GM19239 (cell line): ENCODE measurements at regions not wholly inside any gene's neighbourhood (a gene's known extent, or its start where the extent isn't known, plus 50 kb on each side); places are given as distances from the start of the nearest gene placed in this dataset.
A peak's percentile ranks its signal among the peaks of the same experiment; 100 is the strongest.

ENCODE experiments used
- DNase-seq: peaks from one replicate; pipeline ENCODE4 v3.0.0; 2011; ENCODE audit warnings: low spot score; ENCODE audit not compliant: insufficient read length
- FAIRE-seq: peaks from 2 replicates; lab custom pipeline; 2011; peaks lifted over from hg19 to GRCh38; lab: Jason Lieb, UNC

DNA sequence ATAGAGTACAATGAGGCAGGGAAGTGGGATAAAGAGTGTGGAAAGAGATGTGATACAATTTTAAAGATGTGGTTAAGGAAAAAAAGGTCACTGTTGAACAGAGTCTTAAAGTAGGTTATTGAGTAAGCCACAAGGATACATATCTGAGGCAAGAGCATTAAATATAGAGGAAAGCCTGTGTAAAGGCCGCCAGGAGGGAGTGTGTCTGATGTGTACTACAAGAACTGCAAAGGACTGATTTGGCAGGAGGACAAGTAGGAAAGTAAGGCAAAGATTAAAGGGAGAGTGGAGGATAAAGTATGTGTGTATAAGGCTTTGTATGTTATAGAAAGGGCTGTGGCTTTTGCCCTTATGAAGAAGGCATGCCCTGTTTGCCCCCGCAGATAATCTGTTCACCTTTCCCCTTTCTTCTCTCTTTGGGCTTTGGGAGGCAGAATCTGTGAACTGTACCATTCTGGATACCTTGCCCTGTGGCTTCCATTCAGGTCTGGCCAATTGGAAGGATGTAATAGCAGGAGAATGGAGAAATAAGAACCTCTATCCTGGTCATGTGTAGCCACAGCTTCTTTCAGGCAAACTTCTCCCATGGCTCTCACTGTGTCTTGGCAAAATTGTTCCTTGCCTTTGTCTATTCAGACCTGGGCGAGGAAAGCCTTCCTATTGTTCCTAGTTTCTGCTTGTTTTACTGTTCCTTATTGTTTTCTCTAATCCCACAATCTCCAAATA, 68.9 kb upstream of the FAM47B start:
- FAIRE-seq (no peak), DNase-seq (no peak)

DNA sequence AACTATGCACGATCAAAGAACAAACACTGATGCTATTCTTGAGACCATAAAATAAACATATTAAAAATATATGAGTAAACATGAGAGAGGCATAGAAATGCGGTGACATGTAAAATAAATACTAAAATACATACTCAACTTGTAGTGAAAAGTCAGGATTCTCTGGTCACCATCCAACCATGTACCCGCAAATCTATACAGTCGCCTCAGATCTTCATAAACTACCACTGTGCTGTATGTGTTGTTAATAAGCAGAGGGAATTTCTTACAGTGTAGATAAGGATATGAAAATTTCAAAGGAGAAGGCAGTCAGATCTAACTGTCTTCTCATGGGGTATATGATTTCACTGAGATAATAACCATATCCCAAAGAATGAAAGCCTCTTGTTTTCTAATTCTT, 67.8 kb upstream of the FAM47B start:
- no peak for DNase-seq
- FAIRE-seq, result no peak

- FAIRE-seq (no peak), DNase-seq (no peak)
Measured at GRCh38 chrX:34875204-34875603, 67.4 kb upstream of the FAM47B start.

- DNase-seq (no peak), FAIRE-seq (no peak)
Measured at GRCh38 chrX:34877436-34877835, 65.2 kb upstream of the FAM47B start.

GRCh38 chrX:34879346-34879745, 63.2 kb upstream of the FAM47B start:
- no peak for DNase-seq
- no peak for FAIRE-seq

- peak; percentile 18 for FAIRE-seq
- DNase-seq, result no peak
Measured at GRCh38 chrX:34879886-34880285, 62.7 kb upstream of the FAM47B start.

- FAIRE-seq, result no peak
Measured at GRCh38 chrX:34880656-34881055, 61.9 kb upstream of the FAM47B start.

GRCh38 chrX:34881671-34882070, 60.9 kb upstream of the FAM47B start:
- DNase-seq (no peak), FAIRE-seq (no peak)

More at GRCh38 chrX:34880656-34881055, 61.9 kb upstream of the FAM47B start:
- DNase-seq, result no peak

GRCh38 chrX:34884817-34885216, 57.8 kb upstream of the FAM47B start:
- no peak for DNase-seq

GRCh38 chrX:34886011-34886410, 56.6 kb upstream of the FAM47B start:
- no peak for DNase-seq
- FAIRE-seq, result no peak

More at GRCh38 chrX:34884817-34885216, 57.8 kb upstream of the FAM47B start:
- no peak for FAIRE-seq

- no peak for DNase-seq
Measured at GRCh38 chrX:34891391-34891790, 51.2 kb upstream of the FAM47B start.

More at GRCh38 chrX:34891391-34891790, 51.2 kb upstream of the FAM47B start:
- FAIRE-seq, result no peak
